AG09309 (cell line): ENCODE measurements at regions not wholly inside any gene's neighbourhood (a gene's known extent, or its start where the extent isn't known, plus 50 kb on each side); places are given as distances from the start of the nearest gene placed in this dataset.

Experiments
- DNase-seq: peaks from one replicate; pipeline ENCODE4 v3.0.0-alpha.2; 2010; ENCODE audit warnings: low read depth
- H3K4me3 ChIP-seq: 2 replicates; pipeline ENCODE4 v1.5.1; 2011; ENCODE audit warnings: mild to moderate bottlenecking, low read depth, low read length, moderate library complexity; ENCODE audit not compliant: control insufficient read depth
- CTCF ChIP-seq: IDR thresholded peaks from 2 replicates; pipeline ENCODE4 v1.5.1; 2011; ENCODE audit warnings: mild to moderate bottlenecking, low read depth, low read length, inconsistent platforms; ENCODE audit not compliant: insufficient read depth, control insufficient read depth; ENCODE audit errors: missing control alignments

- TF ChIP-seq CTCF = no peak
- H3K4me3 ChIP-seq = no peak overlapping the region
- no peak for DNase-seq
Measured at GRCh38 chr4:126130215-126130614, 815.5 kb downstream of the FAT4 start.

- no peak overlapping the region for H3K4me3 ChIP-seq
- no peak for DNase-seq
- TF ChIP-seq CTCF = no peak
Measured at GRCh38 chr4:126136922-126137781, 822.4 kb downstream of the FAT4 start.

DNA sequence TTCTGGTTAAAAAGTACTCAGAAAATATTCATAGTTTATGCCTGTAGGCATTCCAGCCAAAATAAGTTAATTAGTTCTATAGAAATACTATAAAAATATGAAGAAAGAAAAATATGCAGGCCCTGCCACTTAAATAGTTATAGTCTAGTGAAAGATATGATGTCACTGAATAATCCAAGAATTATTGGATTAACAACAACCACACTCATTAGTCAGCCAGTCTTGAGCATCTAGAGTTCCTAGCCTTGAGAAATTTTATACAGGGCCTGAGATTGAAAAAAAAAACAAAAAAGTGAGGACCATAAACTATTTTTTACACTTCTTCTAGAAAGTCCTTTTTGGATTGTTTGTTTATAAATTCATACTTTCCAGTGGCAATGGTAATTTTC, 823.0 kb downstream of the FAT4 start:
- no peak for TF ChIP-seq CTCF
- H3K4me3 ChIP-seq = no peak overlapping the region
- DNase-seq = no peak

DNA sequence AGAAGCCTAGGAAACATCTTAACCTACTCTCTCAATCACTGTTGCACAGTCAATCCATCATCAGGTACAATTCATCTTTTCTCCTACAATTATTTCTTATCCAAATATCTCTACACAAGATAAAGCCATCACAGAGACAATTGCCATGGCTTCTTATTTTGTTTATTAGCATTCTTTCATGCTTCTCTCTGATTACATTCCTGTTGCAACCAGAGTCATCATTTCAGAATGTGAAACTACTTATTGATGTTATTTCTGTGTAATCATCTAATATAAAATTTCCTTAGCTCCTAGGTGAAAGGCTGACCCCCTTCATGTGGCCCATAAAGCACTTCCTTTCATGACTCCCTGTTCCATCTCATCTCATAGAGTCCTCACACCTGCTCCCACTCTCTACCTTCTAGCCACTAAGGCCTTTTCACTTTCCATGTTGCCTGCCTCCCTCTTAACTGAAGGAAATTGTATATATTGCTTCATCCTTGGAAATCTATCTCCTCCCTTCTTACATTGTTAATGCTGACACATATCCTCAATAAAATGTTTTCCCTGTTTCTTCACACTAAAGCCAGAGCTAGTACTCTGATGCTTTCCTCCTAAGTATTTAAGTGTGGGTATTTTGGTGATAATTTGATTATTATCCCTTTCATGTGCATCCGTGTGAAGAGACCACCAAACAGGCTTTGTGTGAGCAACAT, 829.9 kb downstream of the FAT4 start:
- DNase-seq = no peak
- TF ChIP-seq CTCF = no peak
- H3K4me3 ChIP-seq = no peak overlapping the region

DNA sequence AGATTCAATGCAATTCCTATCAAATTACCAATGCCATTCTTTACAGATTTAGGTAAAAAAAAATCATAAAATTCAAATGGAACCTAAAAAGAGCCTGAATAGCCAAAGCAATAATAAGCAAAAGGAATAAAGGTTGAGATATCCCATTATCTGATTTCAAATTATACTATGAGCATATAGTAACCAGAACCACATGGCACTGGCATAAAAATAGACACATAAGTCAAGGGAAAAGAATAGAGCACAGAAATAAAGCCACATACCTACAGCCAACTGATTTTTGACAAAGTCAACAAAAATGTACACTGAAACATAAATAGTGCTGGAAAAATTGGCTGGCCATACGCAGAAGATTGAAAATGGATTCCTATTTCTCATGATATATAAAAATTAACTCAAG, 853.7 kb downstream of the FAT4 start:
- no peak for TF ChIP-seq CTCF
- no peak overlapping the region for H3K4me3 ChIP-seq
- no peak for DNase-seq

- H3K4me3 ChIP-seq = no peak overlapping the region
- TF ChIP-seq CTCF = no peak
- DNase-seq = no peak
Measured at GRCh38 chr4:126172126-126172525, 857.4 kb downstream of the FAT4 start.
